HG03432 (cell line): ENCODE measurements at regions not wholly inside any gene's neighbourhood (a gene's known extent, or its start where the extent isn't known, plus 50 kb on each side); places are given as distances from the start of the nearest gene placed in this dataset.
"Not testable (repeated sequence)": the region's sequence is repeated elsewhere in the genome, so short reads cannot be mapped to it uniquely, and the experiment has no call there.

Experiments used
- ATAC-seq: cut with Tn5 transposase; IDR thresholded peaks from one replicate; pipeline ENCODE4 v1.9.1; 2021; ENCODE audit warnings: mild to moderate bottlenecking, moderate library complexity; ENCODE audit not compliant: unreplicated experiment

DNA sequence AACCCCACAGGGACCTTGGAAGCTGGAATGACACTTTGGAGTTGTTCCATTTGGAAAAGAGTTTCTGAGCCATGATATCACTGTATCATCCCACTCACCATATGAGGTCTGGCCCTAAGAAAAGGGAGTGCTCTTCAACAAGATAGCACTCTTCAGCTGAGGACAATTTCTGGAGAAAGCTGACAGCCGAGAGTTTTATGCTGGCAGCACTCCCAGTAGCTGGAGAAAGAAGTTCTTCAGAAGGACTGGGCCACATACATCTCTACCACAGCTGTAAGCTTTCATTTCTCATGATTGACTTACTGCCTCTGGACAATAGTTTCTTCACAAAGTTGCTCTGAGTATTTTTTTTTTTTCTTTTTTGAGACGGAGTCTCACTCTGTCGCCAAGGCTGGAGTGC, 914.4 kb upstream of the ADAMTS5 start:
- ATAC-seq: not testable (repeated sequence)

DNA sequence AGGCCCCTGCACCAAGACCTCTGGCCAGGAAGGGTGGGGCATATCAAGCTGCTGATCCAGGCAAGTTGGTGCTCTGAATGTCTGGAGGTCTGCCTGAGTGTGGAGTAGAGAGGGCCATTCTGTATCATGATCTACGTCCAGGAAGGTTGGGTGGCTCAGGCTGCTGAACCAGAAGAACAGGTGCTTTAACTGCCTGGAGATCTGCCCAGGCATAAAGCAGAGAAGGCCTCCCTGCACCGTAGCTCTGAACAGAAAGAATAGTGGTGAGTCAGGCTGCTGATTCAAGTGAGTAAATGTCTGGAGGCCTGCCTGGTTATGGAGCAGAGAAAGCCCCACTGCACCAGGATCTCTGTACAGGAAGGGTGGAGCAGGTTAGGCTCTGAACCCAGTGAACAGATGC, 905.5 kb upstream of the ADAMTS5 start:
- ATAC-seq: not testable (repeated sequence)

DNA sequence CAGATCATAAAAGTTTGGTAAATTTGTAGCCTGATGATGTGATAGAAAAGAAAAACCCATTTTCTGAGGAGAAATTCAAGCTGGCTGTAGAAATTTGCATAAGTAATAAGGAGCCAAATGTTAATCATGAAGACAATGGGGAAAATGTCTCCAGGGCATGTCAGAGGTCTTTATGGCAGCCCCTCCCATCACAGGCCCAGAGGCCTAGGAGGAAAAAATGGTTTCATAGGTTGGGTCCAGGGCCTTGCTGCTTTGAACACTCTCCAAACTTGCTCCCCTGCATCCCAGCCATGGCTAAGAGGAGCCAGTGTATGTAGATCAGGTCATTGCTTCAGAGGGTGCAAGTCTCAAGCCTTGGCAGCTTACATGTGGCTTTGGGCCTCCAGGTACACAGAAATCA, 903.9 kb upstream of the ADAMTS5 start:
- ATAC-seq: not testable (repeated sequence)

DNA sequence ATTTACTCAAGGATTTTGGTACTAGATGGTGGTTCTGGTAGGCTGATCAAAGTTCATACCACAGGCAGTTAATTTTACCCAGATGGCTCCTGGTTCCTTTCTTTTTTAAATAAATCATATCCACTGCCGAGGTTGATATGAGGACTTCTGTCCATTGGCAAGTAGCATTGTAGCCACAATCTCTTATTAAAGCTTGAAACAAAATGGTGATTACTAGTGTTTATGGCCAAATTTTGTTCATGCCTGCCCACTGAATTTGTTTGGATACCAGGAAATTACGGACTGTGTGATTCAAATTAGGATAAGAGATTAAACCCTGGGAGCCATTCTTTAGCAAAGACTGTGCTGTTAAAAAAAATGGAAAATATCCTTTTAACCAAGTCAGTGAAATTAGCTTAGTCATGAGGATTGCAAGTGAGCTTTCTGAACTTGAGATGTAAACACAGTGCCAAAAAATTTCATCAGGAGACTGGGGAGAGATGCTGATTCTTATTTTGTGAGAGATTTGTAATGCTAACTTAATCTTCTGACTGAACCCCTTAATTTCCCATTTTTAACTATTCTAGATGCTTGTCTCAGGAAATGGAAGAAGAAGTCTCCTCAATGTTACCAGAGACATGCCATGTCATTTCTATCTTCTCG, 893.5 kb upstream of the ADAMTS5 start:
- ATAC-seq: not testable (repeated sequence)

DNA sequence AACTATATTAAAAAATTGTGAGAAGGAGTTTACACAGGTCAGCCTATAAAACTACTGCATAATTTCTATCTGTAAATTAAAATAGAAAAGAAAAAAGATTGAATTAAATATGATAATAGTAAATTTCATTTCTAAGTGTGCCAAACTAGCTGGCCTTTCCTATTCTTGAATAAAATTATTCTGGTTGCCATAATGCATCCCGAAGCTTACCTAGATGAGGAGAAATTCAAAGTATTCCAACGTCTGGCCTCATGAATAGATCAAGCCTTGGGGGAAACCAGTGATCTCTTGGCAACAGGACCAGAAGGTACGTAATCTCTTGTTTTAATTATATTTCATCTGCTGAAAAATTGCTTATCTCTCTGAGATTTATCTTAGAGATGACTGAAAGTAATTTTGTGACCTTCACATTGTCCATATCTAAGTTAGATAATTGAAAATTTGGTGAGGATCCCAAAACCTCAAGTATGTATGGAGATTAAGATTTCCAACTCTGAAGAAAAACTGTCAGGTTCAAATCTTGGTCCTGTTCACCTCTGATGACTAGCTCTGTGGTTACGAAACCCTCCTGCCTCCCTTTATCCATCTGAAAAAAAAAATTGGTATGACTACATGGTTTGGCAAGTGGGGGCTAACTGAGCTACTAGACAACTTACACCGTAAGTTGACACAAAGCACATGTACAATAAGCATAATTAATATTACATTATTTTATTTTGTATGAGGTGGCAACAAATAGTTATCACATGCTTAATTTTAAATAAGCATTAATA, 891.4 kb upstream of the ADAMTS5 start:
- ATAC-seq: not testable (repeated sequence)

DNA sequence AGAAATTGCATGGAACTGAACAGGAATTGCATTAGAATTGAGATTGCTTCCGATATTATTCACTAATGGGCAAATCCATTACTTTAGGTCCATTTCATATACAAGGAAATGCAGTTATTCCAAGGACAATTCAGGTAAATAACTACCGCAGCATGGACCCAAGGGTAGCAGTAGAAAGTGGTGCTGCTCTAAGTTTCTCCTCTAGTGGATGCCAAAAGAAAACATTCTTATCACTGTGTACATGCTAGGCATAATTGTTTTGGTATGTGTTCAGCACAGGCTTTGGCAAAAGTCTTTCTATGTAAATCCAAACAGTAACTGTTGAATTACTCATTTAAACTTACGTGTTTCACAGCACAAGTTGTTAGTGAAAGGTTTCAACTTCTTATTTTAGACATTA, 890.1 kb upstream of the ADAMTS5 start:
- not testable (repeated sequence) for ATAC-seq

DNA sequence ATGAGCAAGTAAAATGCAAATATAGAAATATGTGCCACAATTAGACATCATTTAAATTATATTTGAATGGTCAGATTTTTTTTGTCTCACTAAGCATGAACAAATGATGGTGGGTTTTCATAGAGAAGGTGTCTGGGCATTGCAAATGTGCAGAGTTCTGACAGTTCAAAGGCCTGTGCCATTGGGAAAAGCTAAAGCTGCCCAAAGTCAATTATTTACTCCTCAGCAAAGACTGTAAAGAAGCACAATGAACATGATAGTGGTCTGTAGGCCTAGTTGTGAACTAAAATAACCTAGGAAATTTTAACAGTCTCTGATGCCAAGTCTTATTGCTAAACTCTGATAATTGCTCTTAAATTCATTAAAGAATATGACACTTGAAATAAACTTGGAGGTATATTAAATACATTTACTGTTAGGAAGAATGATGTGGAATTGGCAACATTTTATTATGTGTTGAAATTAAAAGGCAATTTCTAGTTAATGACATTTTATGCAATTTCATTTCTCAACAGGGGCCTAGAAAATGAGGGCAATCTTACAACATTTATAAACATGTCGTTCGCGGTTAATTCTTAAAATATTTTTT, 874.3 kb upstream of the ADAMTS5 start:
- ATAC-seq: no peak

DNA sequence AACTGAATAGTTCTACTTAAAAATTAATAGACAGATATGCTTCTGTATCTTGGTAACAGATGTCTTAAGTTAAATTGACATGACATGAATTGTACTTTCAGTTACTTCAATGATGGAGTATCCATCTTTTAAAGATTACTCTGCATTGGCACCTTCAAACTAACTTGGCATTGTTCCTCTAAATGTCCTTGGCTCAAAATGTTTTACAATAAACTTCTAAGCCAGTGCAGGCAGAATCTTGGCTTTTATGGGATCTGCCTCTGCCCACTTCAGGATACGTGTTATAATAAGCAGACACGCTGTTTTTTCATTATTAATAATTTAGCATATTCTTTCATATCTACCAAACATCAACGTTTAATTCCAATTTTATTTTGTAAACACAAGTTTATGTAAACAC, 873.4 kb upstream of the ADAMTS5 start:
- ATAC-seq: no peak

DNA sequence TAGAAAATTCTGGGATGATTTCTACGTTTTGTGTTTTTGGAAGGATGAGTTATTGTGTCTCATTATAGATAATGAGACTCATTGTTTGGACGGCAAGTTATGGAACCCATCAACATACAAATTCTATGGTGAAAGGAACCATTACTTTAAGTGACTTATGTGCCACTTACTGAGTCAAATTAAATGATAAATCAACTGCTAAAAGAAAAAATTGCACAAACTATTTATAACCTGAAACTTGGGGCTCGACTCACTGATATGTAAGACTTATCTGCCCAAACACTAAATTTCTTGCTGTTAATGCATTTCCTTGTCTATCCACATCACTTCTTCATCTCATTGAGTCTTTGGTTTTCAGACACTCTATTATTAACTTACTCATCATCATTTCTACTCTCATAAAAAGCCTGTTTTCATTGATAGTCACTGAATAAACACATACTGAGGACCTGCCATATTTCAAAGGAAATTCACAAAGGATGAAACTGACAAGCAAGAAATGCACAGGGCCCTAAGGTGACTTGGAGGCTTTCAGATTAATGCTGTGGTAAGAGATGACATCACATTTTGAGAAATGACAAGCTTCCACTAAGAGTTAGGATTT, 872.7 kb upstream of the ADAMTS5 start:
- no peak for ATAC-seq

DNA sequence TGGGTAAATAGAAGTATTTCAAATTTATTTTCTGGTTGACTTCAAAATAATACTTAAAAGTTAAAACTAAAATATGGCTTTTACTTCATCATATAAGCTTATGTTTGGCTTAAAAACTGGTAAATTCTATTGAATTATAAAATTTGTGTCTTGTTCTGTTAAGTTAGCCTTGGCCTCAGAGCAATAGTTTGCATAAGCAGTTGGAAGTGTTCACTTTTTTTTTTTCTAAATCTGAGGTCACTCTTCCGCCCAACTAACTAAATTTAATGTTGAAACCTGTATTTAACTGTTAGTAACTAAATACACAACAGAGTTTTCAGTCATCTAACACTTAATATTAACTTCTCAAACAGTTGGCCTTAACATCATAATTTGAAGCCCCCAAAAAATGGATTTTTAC, 871.7 kb upstream of the ADAMTS5 start:
- no peak for ATAC-seq

DNA sequence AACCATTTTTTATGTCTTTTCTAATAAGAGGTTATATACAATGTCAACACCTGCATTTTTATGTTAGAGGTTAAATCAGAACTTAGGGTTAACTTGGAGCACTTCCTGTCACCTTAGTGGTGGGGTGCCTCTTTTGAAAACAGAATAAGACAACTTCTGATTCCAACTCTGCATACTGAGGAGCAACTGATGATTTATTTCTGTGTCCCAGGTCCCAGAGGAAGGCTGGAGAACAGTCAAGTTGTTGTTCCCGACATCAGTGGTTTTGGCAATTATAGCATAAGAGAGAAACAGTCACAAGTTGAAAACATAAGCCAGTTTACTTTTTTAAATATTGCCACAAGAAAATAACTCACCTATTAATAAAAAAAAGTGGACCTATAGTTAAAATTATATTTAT, 871.0 kb upstream of the ADAMTS5 start:
- no peak for ATAC-seq

DNA sequence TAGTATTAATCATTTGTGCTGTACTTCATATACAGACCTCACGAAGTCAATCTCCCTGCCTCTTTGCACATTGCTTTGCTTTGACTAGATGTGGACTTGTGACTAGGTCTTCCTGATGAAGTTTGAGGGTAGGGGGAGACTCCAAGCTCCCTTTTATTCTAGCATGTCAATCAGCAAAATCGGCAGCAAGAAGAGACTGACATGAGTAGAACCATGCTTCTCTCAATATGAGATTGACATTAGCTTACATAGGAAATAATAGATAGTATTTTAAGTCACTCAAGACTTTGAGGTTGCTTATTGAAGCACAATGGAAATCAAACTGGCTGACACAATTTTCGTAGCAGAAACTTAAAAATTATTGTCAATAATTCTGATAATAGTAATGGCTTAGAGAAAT, 866.4 kb upstream of the ADAMTS5 start:
- ATAC-seq: no peak

DNA sequence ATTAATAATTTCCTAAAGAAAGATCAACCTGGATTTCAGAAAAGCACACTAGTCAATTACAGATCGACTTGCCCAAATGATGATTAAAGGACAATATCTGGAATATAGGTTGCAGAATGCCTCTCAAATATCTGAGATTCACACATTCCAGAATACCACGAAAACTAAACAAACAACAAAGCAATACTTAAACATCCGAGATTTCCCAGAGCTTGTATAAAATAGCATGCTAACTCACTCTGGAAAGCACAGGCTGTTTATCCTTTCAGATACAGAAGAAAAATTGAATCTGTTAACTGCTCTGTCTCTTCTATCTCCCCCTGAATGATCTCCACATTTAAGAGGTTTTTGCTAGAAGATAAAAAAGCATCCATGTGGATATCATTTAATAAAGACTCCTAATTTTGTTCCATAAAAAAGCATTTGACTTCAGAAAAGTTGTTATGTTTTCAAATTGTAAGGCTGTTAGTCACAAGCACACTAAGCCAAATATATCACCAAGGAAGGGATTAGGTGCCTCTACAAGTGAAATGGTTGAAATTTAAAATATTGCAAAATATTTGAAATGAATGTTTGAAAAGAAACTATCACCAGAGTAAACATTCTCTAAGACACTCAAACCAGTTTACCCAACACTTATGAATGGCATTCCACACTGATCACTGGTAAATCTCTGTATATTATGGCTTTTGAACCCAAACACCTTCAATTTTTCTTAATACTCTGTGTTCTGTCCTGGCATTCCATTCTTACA, 865.1 kb upstream of the ADAMTS5 start:
- ATAC-seq: no peak

DNA sequence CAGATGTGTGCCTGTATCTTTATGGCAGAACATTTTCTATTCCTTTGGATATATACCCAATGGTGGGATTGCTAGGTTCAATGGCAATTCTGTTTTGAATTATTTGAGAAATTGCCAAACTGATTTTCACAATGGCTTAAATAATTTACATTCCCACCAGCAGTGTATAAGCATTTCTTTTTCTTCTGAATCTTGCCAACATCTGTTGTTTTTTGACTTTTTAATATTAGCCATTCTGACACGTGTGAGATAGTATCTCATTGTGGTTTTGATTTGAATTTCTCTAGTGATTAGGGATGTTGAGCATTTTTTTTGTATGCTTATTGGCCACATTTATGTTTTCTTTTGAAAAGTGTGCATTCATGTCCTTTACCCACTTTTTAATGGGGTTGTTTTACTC, 864.3 kb upstream of the ADAMTS5 start:
- ATAC-seq: no peak

DNA sequence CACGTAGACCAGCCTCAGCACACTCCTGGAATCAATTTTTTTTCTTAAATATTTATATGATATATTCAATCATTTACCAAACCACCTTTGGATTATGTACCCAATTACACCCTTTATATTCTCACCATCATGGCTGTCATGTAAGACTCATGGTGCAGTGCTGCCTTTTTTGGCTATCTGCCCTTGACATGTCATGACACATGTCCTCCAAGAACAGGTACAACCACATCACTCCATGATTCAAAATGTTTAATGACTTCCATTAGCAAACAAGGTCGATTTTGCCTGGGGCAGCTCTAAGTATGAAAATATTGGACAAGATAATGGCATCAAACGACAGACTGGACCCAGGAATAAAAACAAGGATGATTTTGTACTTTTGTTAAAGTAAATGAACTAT, 861.1 kb upstream of the ADAMTS5 start:
- ATAC-seq: no peak

DNA sequence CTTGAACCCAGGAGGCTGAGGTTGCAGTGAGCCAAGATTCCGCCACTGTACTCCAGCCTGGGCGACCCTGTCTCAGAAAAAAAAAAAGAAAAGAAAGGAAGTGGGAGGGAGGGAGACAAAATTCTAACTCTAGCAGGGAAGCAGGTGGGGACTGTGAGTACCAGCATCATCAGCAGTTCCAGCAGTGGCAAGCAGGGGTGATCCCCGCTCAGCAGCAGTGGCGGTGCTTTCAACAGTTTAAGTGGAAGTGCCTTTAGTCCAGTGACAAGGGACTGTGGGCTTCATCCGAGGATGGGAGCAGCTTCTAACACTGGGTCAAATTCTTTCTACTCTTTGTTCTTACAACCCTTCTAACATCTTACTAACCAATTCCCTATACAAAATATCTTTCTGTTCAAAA, 858.1 kb upstream of the ADAMTS5 start:
- ATAC-seq: no peak

DNA sequence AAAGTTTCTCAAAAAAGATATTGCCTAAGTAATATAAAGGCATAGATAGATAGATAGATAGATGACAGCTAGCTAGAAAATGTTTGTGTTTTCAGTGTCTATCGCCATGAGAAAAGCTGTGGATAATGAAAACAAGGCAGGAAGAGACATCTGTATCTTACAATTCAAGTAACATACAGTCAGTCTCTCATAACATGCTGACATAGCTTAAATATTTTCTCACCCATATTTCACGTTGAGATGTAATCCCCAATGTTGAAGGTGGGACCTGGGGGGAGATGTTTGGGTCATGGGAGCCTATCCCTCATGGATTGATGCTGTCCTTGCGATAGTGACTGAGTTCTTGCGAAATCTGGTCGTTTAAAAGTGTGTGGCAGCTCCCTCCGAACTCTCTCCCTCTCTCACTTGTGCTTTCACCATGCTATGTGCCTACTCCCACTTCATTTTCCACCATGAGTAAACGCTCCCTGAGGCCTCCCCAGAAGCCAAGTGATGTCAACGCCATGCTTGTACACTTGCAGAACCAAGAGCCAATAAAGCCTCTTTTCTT, 856.8 kb upstream of the ADAMTS5 start:
- ATAC-seq: no peak

DNA sequence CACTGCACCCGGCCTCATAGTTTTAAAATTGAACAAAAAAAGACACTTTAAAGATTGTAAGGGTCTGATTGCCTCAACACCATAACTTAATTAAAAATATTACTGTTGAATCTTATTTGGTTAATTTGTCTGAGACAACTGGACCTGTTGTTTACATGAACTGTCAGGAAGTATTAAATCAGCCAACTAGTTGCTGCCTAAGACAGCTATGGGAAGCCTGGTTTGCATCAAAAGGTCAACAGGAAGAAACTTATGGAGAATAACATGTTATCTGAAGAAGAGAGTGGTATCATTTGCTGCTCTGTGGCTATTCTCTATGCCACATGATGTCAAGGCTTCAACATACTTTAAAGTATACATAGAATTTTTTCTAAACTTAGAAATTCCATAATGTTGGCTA, 853.5 kb upstream of the ADAMTS5 start:
- no peak for ATAC-seq

DNA sequence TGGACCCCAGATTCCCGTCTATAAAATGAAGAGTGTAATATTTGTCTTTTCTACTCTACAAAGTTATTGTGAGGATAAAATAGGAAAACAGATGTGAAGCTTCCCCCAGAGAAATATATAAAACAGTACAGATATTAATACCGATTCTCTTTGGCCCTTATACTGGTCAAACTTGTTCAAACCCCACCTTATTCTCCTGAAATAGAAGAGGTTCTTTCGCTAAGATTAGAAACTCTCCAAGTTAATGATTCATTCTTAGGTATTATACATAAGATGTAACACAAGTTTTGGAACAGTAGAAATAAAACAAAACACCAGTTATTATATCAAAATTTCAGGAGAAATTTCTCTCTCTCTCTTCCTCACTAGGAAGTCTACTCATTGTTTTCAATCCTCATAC, 852.4 kb upstream of the ADAMTS5 start:
- no peak for ATAC-seq

DNA sequence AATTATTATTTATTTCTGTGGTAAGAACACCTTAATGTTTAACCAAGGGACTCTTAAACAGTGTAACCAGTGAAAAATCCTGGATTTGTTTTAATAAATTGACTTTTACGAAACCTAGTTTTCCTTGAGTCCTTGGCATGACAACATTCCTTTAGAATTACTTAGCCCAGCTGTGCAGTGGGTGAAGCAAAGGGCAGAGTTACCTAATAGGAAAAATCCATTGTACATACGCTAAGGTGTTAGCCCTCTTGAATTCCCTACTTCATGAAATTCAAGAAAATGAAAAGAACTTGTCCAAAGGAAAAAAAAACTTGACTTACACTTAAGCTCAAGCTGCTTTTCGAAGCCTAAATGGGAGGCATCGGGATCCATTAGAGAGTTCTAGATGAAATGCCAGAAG, 852.0 kb upstream of the ADAMTS5 start:
- no peak for ATAC-seq
